Hepatocyte (in vitro differentiated cells): ENCODE measurements at regions not wholly inside any gene's neighbourhood (a gene's known extent, or its start where the extent isn't known, plus 50 kb on each side); places are given as distances from the start of the nearest gene placed in this dataset.
"Not testable (repeated sequence)": the region's sequence is repeated elsewhere in the genome, so short reads cannot be mapped to it uniquely, and the experiment has no call there.

Experiments
- DNase-seq: peaks from one replicate; pipeline ENCODE4 v3.0.0-alpha.2; 2016; ENCODE audit warnings: low spot score
- H2AFZ ChIP-seq: fragments of 200-600 bp; sonication (generic); 2 replicates; pipeline ENCODE4 v1.6.0; 2016; ENCODE audit warnings: antibody characterized with exemption, mild to moderate bottlenecking
- H3K27ac ChIP-seq: fragments of 200-600 bp; sonication (generic); 2 replicates; pipeline ENCODE4 v1.5.1; 2016; ENCODE audit warnings: mild to moderate bottlenecking
- H3K27me3 ChIP-seq: fragments of 200-600 bp; sonication (generic); 2 replicates; pipeline ENCODE4 v1.6.1; 2016
- H3K36me3 ChIP-seq: fragments of 200-600 bp; sonication (generic); replicated peaks from 2 replicates; pipeline ENCODE4 v1.5.1; 2016; ENCODE audit warnings: low read depth; ENCODE audit not compliant: insufficient read depth
- H3K4me1 ChIP-seq: fragments of 200-600 bp; sonication (generic); 2 replicates; pipeline ENCODE4 v1.5.1; 2016; ENCODE audit warnings: mild to moderate bottlenecking, moderate library complexity; ENCODE audit not compliant: insufficient read depth
- H3K4me2 ChIP-seq: fragments of 200-600 bp; sonication (generic); 2 replicates; pipeline ENCODE4 v1.6.0; 2016
- H3K4me3 ChIP-seq: fragments of 200-600 bp; sonication (generic); 2 replicates; pipeline ENCODE4 v1.5.1; 2016; ENCODE audit warnings: mild to moderate bottlenecking
- H3K79me2 ChIP-seq: fragments of 200-600 bp; sonication (generic); 2 replicates; pipeline ENCODE4 v1.6.0; 2017; ENCODE audit warnings: mild to moderate bottlenecking
- H3K9me2 ChIP-seq: fragments of 200-600 bp; sonication (generic); replicated peaks from 2 replicates; pipeline ENCODE4 v1.6.0; 2017; ENCODE audit warnings: mild to moderate bottlenecking; ENCODE audit not compliant: insufficient read depth
- H3K9me3 ChIP-seq: fragments of 200-600 bp; sonication (generic); 2 replicates; pipeline ENCODE4 v1.5.1; 2016; ENCODE audit warnings: low read depth, mild to moderate bottlenecking
- H4K20me1 ChIP-seq: fragments of 200-600 bp; sonication (generic); 2 replicates; pipeline ENCODE4 v1.6.0; 2016; ENCODE audit warnings: mild to moderate bottlenecking; ENCODE audit not compliant: insufficient read depth, poor library complexity, severe bottlenecking
- EZH2 ChIP-seq: fragments of 200-600 bp; sonication (generic); IDR thresholded peaks from 2 replicates; pipeline ENCODE4 v1.6.1; 2016; ENCODE audit warnings: antibody characterized with exemption, mild to moderate bottlenecking, borderline replicate concordance
- EZH2phosphoT487 ChIP-seq: fragments of 200-600 bp; sonication (generic); IDR thresholded peaks from one replicate; pipeline ENCODE4 v1.6.1; 2018; ENCODE audit warnings: antibody characterized with exemption, mild to moderate bottlenecking, low read depth, moderate library complexity; ENCODE audit not compliant: unreplicated experiment, severe bottlenecking
- WGBS: methylation state at CpG from one replicate; pipeline ENCODE4 v1.1.6; 2016; ENCODE audit warnings: low lambda C conversion rate; ENCODE audit errors: missing lambda C conversion rate; 5-methylcytosine and 5-hydroxymethylcytosine counted together
- TF ChIP-seq, protein P1 (sequence below): fragments of 200-600 bp; sonication (generic); IDR thresholded peaks from 2 replicates; pipeline ENCODE4 v1.5.1; 2016; ENCODE audit warnings: antibody characterized with exemption, mild to moderate bottlenecking; ENCODE audit not compliant: poor library complexity

- Histone ChIP-seq H2AFZ (no peak overlapping the region), H3K27ac (peak overlapping the region; percentile 31), H3K4me1 (peaks cover 5% of the 10 kb centered on the region), H3K27me3 (no peaks in the 10 kb centered on the region), H3K4me2 (no peak overlapping the region), H4K20me1 (no peaks in the 10 kb centered on the region), H3K9me2 (no peaks in the 10 kb centered on the region), H3K9me3 (no peaks in the 10 kb centered on the region), H3K79me2 (no peaks in the 10 kb centered on the region), H3K36me3 (no peaks in the 10 kb centered on the region), H3K4me3 (no peak overlapping the region)
- DNase-seq = no peak
- WGBS = 76% methylated on average over 2 of the region's 2 CpGs
- TF ChIP-seq, protein P1, sequence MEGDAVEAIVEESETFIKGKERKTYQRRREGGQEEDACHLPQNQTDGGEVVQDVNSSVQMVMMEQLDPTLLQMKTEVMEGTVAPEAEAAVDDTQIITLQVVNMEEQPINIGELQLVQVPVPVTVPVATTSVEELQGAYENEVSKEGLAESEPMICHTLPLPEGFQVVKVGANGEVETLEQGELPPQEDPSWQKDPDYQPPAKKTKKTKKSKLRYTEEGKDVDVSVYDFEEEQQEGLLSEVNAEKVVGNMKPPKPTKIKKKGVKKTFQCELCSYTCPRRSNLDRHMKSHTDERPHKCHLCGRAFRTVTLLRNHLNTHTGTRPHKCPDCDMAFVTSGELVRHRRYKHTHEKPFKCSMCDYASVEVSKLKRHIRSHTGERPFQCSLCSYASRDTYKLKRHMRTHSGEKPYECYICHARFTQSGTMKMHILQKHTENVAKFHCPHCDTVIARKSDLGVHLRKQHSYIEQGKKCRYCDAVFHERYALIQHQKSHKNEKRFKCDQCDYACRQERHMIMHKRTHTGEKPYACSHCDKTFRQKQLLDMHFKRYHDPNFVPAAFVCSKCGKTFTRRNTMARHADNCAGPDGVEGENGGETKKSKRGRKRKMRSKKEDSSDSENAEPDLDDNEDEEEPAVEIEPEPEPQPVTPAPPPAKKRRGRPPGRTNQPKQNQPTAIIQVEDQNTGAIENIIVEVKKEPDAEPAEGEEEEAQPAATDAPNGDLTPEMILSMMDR = no peak
- TF ChIP-seq EZH2 = no peak
- no peak for TF ChIP-seq EZH2phosphoT487
Measured at GRCh38 chr5:143922718-143923117, 110.8 kb downstream of the HMHB1 start.

DNA sequence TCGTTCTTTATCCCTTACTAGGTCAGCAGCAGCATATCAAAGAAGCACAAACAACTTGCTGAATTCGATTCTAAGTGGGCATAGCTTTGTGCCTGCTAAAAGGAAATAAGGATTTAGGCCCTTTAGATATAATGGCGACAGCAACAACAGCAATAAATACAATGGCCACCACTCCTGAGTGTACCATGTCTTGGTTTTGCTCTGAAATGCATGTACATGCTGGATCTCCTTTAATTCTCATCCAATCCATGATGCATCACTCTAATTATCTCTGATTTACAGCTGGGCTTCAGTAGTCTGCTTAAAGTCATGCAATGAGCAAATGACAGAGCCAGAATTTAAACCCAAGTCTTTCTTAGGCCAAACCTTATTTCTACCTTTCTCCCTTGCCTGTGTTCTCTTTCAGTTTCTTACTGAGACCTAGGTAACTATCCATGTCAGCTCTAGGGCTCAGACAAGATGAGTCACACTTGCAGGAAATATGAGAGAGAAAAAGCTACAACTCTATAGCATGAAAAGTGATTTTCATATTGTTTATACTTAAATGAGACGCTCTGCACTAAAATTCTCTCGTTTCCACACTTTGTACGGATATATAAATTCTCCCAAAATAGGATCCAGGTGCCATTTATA, 111.8 kb downstream of the HMHB1 start:
- Histone ChIP-seq H2AFZ (no peak overlapping the region), H3K4me2 (no peak overlapping the region), H3K4me3 (no peak overlapping the region), H3K4me1 (peaks cover 5% of the 10 kb centered on the region), H3K36me3 (no peaks in the 10 kb centered on the region), H4K20me1 (no peaks in the 10 kb centered on the region), H3K9me3 (no peaks in the 10 kb centered on the region), H3K27me3 (no peaks in the 10 kb centered on the region), H3K9me2 (no peaks in the 10 kb centered on the region), H3K79me2 (no peaks in the 10 kb centered on the region), H3K27ac (peak overlapping the region; percentile 31)
- TF ChIP-seq, protein P1 = no peak
- TF ChIP-seq EZH2 (no peak), EZH2phosphoT487 (no peak)
- WGBS = 59% methylated on average over 6 of the region's 6 CpGs
- peak; percentile 19 for DNase-seq

DNA sequence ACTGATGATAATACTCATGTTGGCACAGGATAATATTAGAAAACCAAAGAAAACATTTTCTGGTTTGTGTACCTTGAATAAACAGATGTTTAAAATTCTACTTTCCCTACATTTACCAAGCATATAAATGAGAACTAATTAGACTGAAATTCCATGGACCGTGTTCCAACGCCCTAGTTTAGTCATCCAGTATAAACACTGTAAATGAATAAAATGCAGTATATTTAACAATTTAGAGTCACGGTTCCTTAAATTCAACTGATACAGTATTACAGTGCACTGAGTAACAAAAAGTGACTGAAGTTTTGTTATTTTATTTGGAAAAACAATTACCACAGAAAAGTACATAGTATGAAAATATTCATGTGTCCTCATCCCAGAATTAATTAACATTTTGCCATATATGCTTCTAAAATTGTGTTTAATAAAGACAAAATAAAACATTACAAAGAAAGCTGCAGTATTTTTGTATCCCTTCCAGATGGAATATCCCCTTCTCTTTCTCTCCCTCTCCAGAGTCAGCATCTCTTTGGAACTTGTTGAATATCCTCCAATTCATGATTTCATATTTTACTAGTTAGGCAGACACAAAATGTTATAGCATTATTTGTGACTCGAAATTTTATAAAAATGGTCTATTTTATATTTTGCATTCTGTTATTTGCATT, 112.5 kb downstream of the HMHB1 start:
- Histone ChIP-seq H4K20me1 (no peaks in the 10 kb centered on the region), H3K9me2 (no peaks in the 10 kb centered on the region), H3K4me3 (no peak overlapping the region), H3K4me2 (no peak overlapping the region), H3K79me2 (no peaks in the 10 kb centered on the region), H3K4me1 (peaks cover 5% of the 10 kb centered on the region), H3K36me3 (no peaks in the 10 kb centered on the region), H3K27ac (peak overlapping the region; percentile 0), H3K9me3 (no peaks in the 10 kb centered on the region), H2AFZ (no peak overlapping the region), H3K27me3 (no peaks in the 10 kb centered on the region)
- DNase-seq = no peak
- TF ChIP-seq, protein P1 = no peak
- no peak for TF ChIP-seq EZH2phosphoT487
- WGBS = 56% methylated on average over 4 of the region's 4 CpGs

DNA sequence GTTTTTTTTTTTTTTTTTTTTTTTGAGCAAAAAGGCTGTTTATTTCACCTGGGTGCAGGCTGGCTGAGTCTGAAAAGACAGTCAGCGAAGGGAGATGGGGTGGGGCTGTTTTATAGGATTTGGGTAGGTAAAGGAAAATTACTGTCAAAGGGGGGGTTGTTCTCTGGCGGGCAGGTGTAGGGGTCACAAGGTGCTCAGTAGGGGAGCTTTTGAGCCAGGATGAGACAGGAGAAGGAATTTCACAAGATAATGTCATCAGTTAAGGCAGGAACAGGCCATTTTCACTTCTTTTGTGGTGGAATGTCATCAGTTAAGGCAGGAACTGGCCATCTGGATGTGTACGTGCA, 113.0 kb downstream of the HMHB1 start:
- not testable (repeated sequence) for H3K27me3 ChIP-seq, H3K9me3 ChIP-seq, H3K36me3 ChIP-seq, H3K4me3 ChIP-seq, DNase-seq, H3K27ac ChIP-seq, H2AFZ ChIP-seq, H3K79me2 ChIP-seq, H3K4me1 ChIP-seq, H4K20me1 ChIP-seq, H3K9me2 ChIP-seq, H3K4me2 ChIP-seq
- WGBS = 83% methylated on average over 3 of the region's 3 CpGs
